ENCODE measurements at regions not wholly inside any gene's neighbourhood (a gene's known extent, or its start where the extent isn't known, plus 50 kb on each side); places are given as distances from the start of the nearest gene placed in this dataset.

DNA sequence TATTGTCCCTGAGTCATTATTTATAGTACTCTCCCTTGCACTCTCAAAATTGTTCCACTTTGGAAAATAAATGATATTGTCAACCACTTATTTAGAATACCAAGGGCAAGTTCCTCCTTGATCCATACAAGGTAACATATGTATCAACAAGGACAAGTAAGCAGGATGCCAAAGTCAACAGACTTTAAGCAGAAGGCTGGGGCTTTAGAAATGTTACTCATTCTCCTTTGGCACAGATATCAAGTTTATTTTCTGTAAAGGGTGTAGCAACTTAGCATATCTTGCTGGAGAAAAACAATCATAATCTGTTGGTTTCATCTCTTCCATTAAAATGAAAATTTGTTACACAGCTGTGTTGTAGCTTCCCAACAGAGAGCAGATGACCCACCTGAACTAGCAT is 248.7 kb upstream of the SLC30A5 start:
- TF ChIP-seq, protein P1, sequence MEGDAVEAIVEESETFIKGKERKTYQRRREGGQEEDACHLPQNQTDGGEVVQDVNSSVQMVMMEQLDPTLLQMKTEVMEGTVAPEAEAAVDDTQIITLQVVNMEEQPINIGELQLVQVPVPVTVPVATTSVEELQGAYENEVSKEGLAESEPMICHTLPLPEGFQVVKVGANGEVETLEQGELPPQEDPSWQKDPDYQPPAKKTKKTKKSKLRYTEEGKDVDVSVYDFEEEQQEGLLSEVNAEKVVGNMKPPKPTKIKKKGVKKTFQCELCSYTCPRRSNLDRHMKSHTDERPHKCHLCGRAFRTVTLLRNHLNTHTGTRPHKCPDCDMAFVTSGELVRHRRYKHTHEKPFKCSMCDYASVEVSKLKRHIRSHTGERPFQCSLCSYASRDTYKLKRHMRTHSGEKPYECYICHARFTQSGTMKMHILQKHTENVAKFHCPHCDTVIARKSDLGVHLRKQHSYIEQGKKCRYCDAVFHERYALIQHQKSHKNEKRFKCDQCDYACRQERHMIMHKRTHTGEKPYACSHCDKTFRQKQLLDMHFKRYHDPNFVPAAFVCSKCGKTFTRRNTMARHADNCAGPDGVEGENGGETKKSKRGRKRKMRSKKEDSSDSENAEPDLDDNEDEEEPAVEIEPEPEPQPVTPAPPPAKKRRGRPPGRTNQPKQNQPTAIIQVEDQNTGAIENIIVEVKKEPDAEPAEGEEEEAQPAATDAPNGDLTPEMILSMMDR (IDR thresholded peaks at IDR 0.05): no peak
- TF ChIP-seq EP300 (IDR thresholded peaks at IDR 0.05) (no peak), POLR2A (IDR thresholded peaks at IDR 0.05) (no peak)

Data from gastroesophageal sphincter (tissue), 3 donors.